ENCODE measurements at regions not wholly inside any gene's neighbourhood (a gene's known extent, or its start where the extent isn't known, plus 50 kb on each side); places are given as distances from the start of the nearest gene placed in this dataset.

GRCh38 chr4:179747218-179747910, 2305.1 kb upstream of the AGA start:
- no peak overlapping the region for H3K4me3 ChIP-seq (ENCODE audit: low read depth, low read length)
- TF ChIP-seq CTCF (IDR thresholded peaks at IDR 0.05; ENCODE audit: insufficient read depth, low read depth, low read length) = no peak
- DNase-seq (ENCODE audit: low read depth) = no peak

DNA sequence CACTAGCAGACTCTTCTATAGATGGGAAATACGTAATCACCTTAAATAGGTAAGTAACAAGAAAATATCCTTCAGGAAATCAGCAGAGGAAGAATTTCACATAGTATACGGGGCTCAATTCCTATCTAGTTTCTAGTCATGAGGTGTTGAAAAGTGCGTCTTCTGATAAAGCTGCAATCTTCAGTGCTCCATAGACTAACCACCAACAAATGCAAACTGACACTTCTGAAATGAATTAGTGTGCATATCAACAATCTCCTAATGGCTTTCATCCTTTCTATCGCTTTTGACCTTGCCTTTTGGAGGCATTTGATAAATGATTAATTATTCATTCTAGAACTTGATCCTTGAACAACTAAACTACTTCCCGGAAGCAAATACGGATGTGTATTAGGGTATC, 2306.6 kb upstream of the AGA start:
- DNase-seq (ENCODE audit: low read depth) = no peak
- H3K4me3 ChIP-seq (ENCODE audit: low read depth, low read length) = no peak overlapping the region
- no peak for TF ChIP-seq CTCF (IDR thresholded peaks at IDR 0.05; ENCODE audit: insufficient read depth, low read depth, low read length)

GRCh38 chr4:179750374-179750773, 2308.1 kb upstream of the AGA start:
- no peak overlapping the region for H3K4me3 ChIP-seq (ENCODE audit: low read depth, low read length)
- DNase-seq (ENCODE audit: low read depth) = no peak
- no peak for TF ChIP-seq CTCF (IDR thresholded peaks at IDR 0.05; ENCODE audit: insufficient read depth, low read depth, low read length)

- no peak overlapping the region for H3K4me3 ChIP-seq (ENCODE audit: low read depth, low read length)
- DNase-seq (ENCODE audit: low read depth) = no peak
- TF ChIP-seq CTCF (IDR thresholded peaks at IDR 0.05; ENCODE audit: insufficient read depth, low read depth, low read length) = no peak
Observed at GRCh38 chr4:179751669-179752068, 2309.4 kb upstream of the AGA start.

- TF ChIP-seq CTCF (IDR thresholded peaks at IDR 0.05; ENCODE audit: insufficient read depth, low read depth, low read length) = no peak
- DNase-seq (ENCODE audit: low read depth) = no peak
- H3K4me3 ChIP-seq (ENCODE audit: low read depth, low read length) = no peak overlapping the region
Observed at GRCh38 chr4:179755322-179755721, 2313.1 kb upstream of the AGA start.

- DNase-seq (ENCODE audit: low read depth) = no peak
- H3K4me3 ChIP-seq (ENCODE audit: low read depth, low read length) = no peak overlapping the region
- TF ChIP-seq CTCF (IDR thresholded peaks at IDR 0.05; ENCODE audit: insufficient read depth, low read depth, low read length) = no peak
Observed at GRCh38 chr4:179757641-179758040, 2315.4 kb upstream of the AGA start.

DNA sequence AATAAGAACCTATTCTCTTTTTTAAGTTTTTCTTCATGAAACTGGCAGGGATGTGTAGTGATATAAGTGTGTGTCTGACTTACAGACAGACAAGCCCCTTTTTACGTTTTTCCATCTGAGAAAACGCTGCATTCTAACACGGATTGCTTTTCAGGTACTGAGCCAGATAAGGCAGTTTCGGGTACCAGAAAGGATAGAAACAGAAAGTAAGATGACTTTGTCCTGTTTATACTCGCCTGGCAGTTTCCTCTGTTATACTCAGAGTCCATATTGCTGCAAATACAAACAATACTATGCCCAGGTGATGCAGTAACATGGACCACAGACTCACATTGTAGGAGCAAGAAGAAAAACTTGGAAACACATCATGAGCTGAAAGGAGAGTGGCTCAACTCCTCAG, 2320.6 kb upstream of the AGA start:
- no peak overlapping the region for H3K4me3 ChIP-seq (ENCODE audit: low read depth, low read length)
- no peak for TF ChIP-seq CTCF (IDR thresholded peaks at IDR 0.05; ENCODE audit: insufficient read depth, low read depth, low read length)
- DNase-seq (ENCODE audit: low read depth) = no peak
